OCI-LY1 (cell line): ENCODE measurements at regions not wholly inside any gene's neighbourhood (a gene's known extent, or its start where the extent isn't known, plus 50 kb on each side); places are given as distances from the start of the nearest gene placed in this dataset.

Experiments used
- H2AFZ ChIP-seq: fragments of 200-600 bp; sonication (generic), shearing (Covaris generic); 2 replicates; pipeline ENCODE4 v1.6.0; 2014; ENCODE audit warnings: antibody characterized with exemption, mild to moderate bottlenecking, low read length
- H3F3A ChIP-seq: fragments of 200-600 bp; sonication (generic), shearing (Covaris generic); 2 replicates; pipeline ENCODE4 v1.6.0; 2014; ENCODE audit warnings: mild to moderate bottlenecking, antibody characterized with exemption, low read length, moderate library complexity; ENCODE audit not compliant: insufficient read depth
- H3K27ac ChIP-seq: fragments of 200-600 bp; sonication (generic); 2 replicates; pipeline ENCODE4 v1.5.1; 2014; ENCODE audit warnings: low read length, mixed run types, mild to moderate bottlenecking, low read depth; ENCODE audit not compliant: poor library complexity, severe bottlenecking
- H3K27me3 ChIP-seq: fragments of 200-600 bp; sonication (generic); 2 replicates; pipeline ENCODE4 v1.6.0; 2014; ENCODE audit warnings: antibody characterized with exemption, mild to moderate bottlenecking, low read length, moderate library complexity; ENCODE audit not compliant: insufficient read depth
- H3K36me3 ChIP-seq: fragments of 200-600 bp; sonication (generic); 2 replicates; pipeline ENCODE4 v1.6.1; 2014; ENCODE audit warnings: mild to moderate bottlenecking, antibody characterized with exemption, low read length, moderate library complexity, mixed read lengths; ENCODE audit not compliant: insufficient read depth
- H3K4me1 ChIP-seq: fragments of 200-600 bp; sonication (generic); 2 replicates; pipeline ENCODE4 v1.5.1; 2014; ENCODE audit warnings: mild to moderate bottlenecking, low read length, moderate library complexity; ENCODE audit not compliant: insufficient read depth, severe bottlenecking
- H3K4me2 ChIP-seq: fragments of 200-600 bp; sonication (generic), shearing (Covaris generic); 2 replicates; pipeline ENCODE4 v1.6.1; 2014; ENCODE audit warnings: low read length
- H3K4me3 ChIP-seq: fragments of 200-600 bp; sonication (generic); 2 replicates; pipeline ENCODE4 v1.5.1; 2014; ENCODE audit warnings: low read length, low read depth, mild to moderate bottlenecking, mixed read lengths; ENCODE audit not compliant: poor library complexity, severe bottlenecking
- H3K79me2 ChIP-seq: fragments of 200-600 bp; shearing (Covaris generic); 2 replicates; pipeline ENCODE4 v1.6.1; 2016; ENCODE audit warnings: mixed run types, low read length, mixed read lengths; ENCODE audit not compliant: insufficient read depth
- H3K9ac ChIP-seq: fragments of 200-600 bp; sonication (generic), shearing (Covaris generic); 2 replicates; pipeline ENCODE4 v1.6.1; 2014; ENCODE audit warnings: mild to moderate bottlenecking, low read length, mixed read lengths
- H3K9me2 ChIP-seq: fragments of 200-600 bp; sonication (generic), shearing (Covaris generic); 2 replicates; pipeline ENCODE4 v1.6.1; 2014; ENCODE audit warnings: low read depth, mild to moderate bottlenecking, low read length, mixed read lengths
- H3K9me3 ChIP-seq: fragments of 200-600 bp; shearing (Covaris generic); 2 replicates; pipeline ENCODE4 v1.6.1; 2014; ENCODE audit warnings: low read length, mixed read lengths
- H4K20me1 ChIP-seq: fragments of 200-600 bp; sonication (generic), shearing (Covaris generic); 2 replicates; pipeline ENCODE4 v1.6.0; 2016; ENCODE audit warnings: mild to moderate bottlenecking, low read length; ENCODE audit not compliant: insufficient read depth
- CTCF ChIP-seq: fragments of 200-600 bp; sonication (generic), shearing (Covaris generic); IDR thresholded peaks from 2 replicates; pipeline ENCODE4 v1.5.1; 2017; ENCODE audit warnings: mild to moderate bottlenecking, antibody characterized with exemption, low read length, moderate library complexity, mixed read lengths
- EZH2 ChIP-seq: fragments of 200-600 bp; sonication (generic), shearing (Covaris generic); IDR thresholded peaks from 2 replicates; pipeline ENCODE4 v1.8.0; 2017; ENCODE audit warnings: borderline replicate concordance, mixed run types, mild to moderate bottlenecking, antibody characterized with exemption, low read length, moderate library complexity, mixed read lengths

- H3K36me3 ChIP-seq: no peaks in the 10 kb centered on the region
- no peak overlapping the region for H3K4me2 ChIP-seq
- H3F3A ChIP-seq: no peaks in the 10 kb centered on the region
These were observed 433.7 kb downstream of the ETS1 start for GRCh38 chr11:128153697-128154048.

GRCh38 chr11:128152796-128153696 is 434.3 kb downstream of the ETS1 start:
- H3K9me2 ChIP-seq: no peaks in the 10 kb centered on the region
- H3K36me3 ChIP-seq: no peaks in the 10 kb centered on the region
- H3K27ac ChIP-seq: no peak overlapping the region
- H3K4me2 ChIP-seq: no peak overlapping the region
- TF ChIP-seq CTCF (no peak), EZH2 (no peak)
- H3K79me2 ChIP-seq: no peaks in the 10 kb centered on the region
- H3K9me3 ChIP-seq: no peaks in the 10 kb centered on the region
- H3K27me3 ChIP-seq: no peaks in the 10 kb centered on the region
- H3K4me1 ChIP-seq: no peaks in the 10 kb centered on the region
- no peak overlapping the region for H2AFZ ChIP-seq
- H4K20me1 ChIP-seq: no peaks in the 10 kb centered on the region
- H3K4me3 ChIP-seq: no peak overlapping the region
- no peaks in the 10 kb centered on the region for H3F3A ChIP-seq
- no peak overlapping the region for H3K9ac ChIP-seq

More at GRCh38 chr11:128153697-128154048, 433.7 kb downstream of the ETS1 start:
- no peaks in the 10 kb centered on the region for H3K79me2 ChIP-seq
- H3K9ac ChIP-seq: no peak overlapping the region
- no peak overlapping the region for H3K4me3 ChIP-seq
- H3K4me1 ChIP-seq: no peaks in the 10 kb centered on the region
- no peak for TF ChIP-seq EZH2
- TF ChIP-seq CTCF: no peak
- no peaks in the 10 kb centered on the region for H3K9me3 ChIP-seq
- no peaks in the 10 kb centered on the region for H3K27me3 ChIP-seq
- H4K20me1 ChIP-seq: no peaks in the 10 kb centered on the region
- no peak overlapping the region for H2AFZ ChIP-seq
- H3K27ac ChIP-seq: no peak overlapping the region
- no peaks in the 10 kb centered on the region for H3K9me2 ChIP-seq

- Histone ChIP-seq H3K4me3 (no peak overlapping the region), H3K4me2 (no peak overlapping the region), H3K9ac (no peak overlapping the region), H3K27ac (no peak overlapping the region), H3F3A (no peaks in the 10 kb centered on the region), H3K27me3 (no peaks in the 10 kb centered on the region), H3K9me2 (no peaks in the 10 kb centered on the region), H3K9me3 (no peaks in the 10 kb centered on the region), H3K36me3 (no peaks in the 10 kb centered on the region), H4K20me1 (no peaks in the 10 kb centered on the region), H3K4me1 (no peaks in the 10 kb centered on the region), H2AFZ (no peak overlapping the region), H3K79me2 (no peaks in the 10 kb centered on the region)
- TF ChIP-seq EZH2: no peak
- TF ChIP-seq CTCF: no peak
These were observed 435.6 kb downstream of the ETS1 start for GRCh38 chr11:128151780-128152179.
